ENCODE measurements at regions not wholly inside any gene's neighbourhood (a gene's known extent, or its start where the extent isn't known, plus 50 kb on each side); places are given as distances from the start of the nearest gene placed in this dataset.

GRCh38 chr3:46112984-46113383 lies 85.7 kb upstream of the XCR1 start:
- DNase-seq: no peak

GRCh38 chr3:46112296-46112695 lies 85.0 kb upstream of the XCR1 start:
- no peak for DNase-seq

- no peak for DNase-seq
These were observed 83.6 kb upstream of the XCR1 start for GRCh38 chr3:46110701-46111493.

GRCh38 chr3:46107682-46108081 lies 80.4 kb upstream of the XCR1 start:
- no peak for DNase-seq

GRCh38 chr3:46105306-46105919 lies 78.1 kb upstream of the XCR1 start:
- DNase-seq: no peak

- no peak for DNase-seq
These were observed 77.4 kb upstream of the XCR1 start for GRCh38 chr3:46104706-46105105.

- DNase-seq: no peak
These were observed 75.5 kb upstream of the XCR1 start for GRCh38 chr3:46102780-46103130.

GRCh38 chr3:46102059-46102779 lies 74.9 kb upstream of the XCR1 start:
- DNase-seq: no peak

- peak in 1 of 2 donors; percentile 48 for DNase-seq
These were observed 73.5 kb upstream of the XCR1 start for GRCh38 chr3:46100812-46101211.

- peak; percentile 30 to 72 for DNase-seq
These were observed 71.1 kb upstream of the XCR1 start for GRCh38 chr3:46098319-46098761.

GRCh38 chr3:46097691-46098241 lies 70.5 kb upstream of the XCR1 start:
- DNase-seq: peak; percentile 67 to 79

GRCh38 chr3:46096781-46097180 lies 69.5 kb upstream of the XCR1 start:
- no peak for DNase-seq

GRCh38 chr3:46096336-46096735 lies 69.1 kb upstream of the XCR1 start:
- DNase-seq: no peak

GRCh38 chr3:46095307-46095706 lies 68.0 kb upstream of the XCR1 start:
- DNase-seq: peak in 1 of 2 donors; percentile 72

- DNase-seq: no peak
These were observed 67.2 kb upstream of the XCR1 start for GRCh38 chr3:46094506-46094905.

GRCh38 chr3:46093966-46094365 lies 66.7 kb upstream of the XCR1 start:
- no peak for DNase-seq

- DNase-seq: no peak
These were observed 66.2 kb upstream of the XCR1 start for GRCh38 chr3:46093327-46093942.

GRCh38 chr3:46092702-46093080 lies 65.4 kb upstream of the XCR1 start:
- no peak for DNase-seq

- no peak for DNase-seq
These were observed 64.7 kb upstream of the XCR1 start for GRCh38 chr3:46091741-46092701.

- no peak for DNase-seq
These were observed 63.8 kb upstream of the XCR1 start for GRCh38 chr3:46091046-46091445.

- DNase-seq: no peak
These were observed 62.9 kb upstream of the XCR1 start for GRCh38 chr3:46090161-46090591.

All from bone marrow (tissue), 2 donors.